ENCODE measurements at regions not wholly inside any gene's neighbourhood (a gene's known extent, or its start where the extent isn't known, plus 50 kb on each side); places are given as distances from the start of the nearest gene placed in this dataset.

DNA sequence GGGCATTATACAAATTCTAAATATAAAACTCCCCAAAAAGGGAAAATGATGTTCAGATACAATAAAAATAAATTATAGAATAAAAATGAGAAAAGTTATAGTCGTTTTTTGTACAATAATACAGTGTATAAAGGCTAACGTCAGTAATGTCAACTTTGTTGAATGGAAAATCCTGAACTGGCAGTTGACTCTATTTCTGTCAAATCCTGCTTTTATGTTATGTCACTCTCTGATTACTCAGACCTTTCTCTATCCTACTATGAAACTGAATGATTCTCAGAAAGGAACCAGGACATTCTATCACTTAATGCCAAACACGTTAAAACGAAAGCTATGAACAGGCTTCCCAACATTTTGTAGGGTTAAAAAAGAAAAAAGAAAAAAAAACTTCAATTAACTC is 636.4 kb downstream of the USP25 start:
- TF ChIP-seq POLR2AphosphoS5 (IDR thresholded peaks at IDR 0.05; ENCODE audit: low read depth, low read length) (no peak), TAF1 (IDR thresholded peaks at IDR 0.05; ENCODE audit: borderline replicate concordance, low read depth, low read length) (no peak), POLR2A (IDR thresholded peaks at IDR 0.05; ENCODE audit: low read depth, low read length) (no peak)
- DNase-seq (ENCODE audit: insufficient read length) (no peak), FAIRE-seq (no peak)

DNA sequence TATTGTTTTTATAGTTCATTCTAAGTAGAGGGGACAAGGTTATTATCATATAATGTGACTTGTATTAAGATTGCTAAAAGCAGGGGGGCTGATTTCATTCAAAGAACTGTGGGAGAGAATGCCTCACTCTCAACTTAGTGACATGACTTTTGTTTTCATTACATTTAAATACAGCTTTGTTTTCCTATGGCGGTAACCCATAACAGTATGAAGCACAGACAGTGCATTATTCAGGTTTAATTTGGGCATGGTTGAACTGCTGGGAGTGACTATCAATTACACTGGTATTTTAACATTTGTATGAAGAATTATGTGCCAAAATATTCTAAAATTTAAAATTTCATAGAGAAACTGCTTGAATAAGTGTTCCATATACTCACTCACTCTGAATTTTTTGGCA is 637.3 kb downstream of the USP25 start:
- DNase-seq (ENCODE audit: insufficient read length) (no peak), FAIRE-seq (no peak)
- TF ChIP-seq POLR2AphosphoS5 (IDR thresholded peaks at IDR 0.05; ENCODE audit: low read depth, low read length) = no peak
- no peak for TF ChIP-seq POLR2A (IDR thresholded peaks at IDR 0.05; ENCODE audit: low read depth, low read length)
- no peak for TF ChIP-seq TAF1 (IDR thresholded peaks at IDR 0.05; ENCODE audit: borderline replicate concordance, low read depth, low read length)

DNA sequence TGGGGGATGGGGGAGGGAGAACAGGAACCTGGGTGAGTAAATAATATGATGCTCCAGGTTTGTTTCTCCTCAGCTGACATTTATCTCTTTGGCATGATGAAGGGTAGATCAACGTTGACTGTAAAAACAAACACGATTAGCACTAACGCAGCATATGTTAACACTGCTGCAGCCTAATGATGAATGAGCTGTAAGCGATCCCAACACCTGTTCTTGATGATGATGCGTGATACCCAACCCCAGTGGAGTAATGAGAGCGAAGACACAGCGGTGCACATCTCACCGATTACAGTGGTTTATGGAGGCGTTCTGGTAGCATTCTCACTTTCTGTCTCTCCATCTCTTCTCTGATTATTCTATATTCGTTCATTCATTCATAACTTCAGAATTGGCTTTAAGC is 640.4 kb downstream of the USP25 start:
- TF ChIP-seq TAF1 (IDR thresholded peaks at IDR 0.05; ENCODE audit: borderline replicate concordance, low read depth, low read length) (no peak), POLR2AphosphoS5 (IDR thresholded peaks at IDR 0.05; ENCODE audit: low read depth, low read length) (no peak), POLR2A (IDR thresholded peaks at IDR 0.05; ENCODE audit: low read depth, low read length) (no peak)
- no peak for FAIRE-seq
- no peak for DNase-seq (ENCODE audit: insufficient read length)

DNA sequence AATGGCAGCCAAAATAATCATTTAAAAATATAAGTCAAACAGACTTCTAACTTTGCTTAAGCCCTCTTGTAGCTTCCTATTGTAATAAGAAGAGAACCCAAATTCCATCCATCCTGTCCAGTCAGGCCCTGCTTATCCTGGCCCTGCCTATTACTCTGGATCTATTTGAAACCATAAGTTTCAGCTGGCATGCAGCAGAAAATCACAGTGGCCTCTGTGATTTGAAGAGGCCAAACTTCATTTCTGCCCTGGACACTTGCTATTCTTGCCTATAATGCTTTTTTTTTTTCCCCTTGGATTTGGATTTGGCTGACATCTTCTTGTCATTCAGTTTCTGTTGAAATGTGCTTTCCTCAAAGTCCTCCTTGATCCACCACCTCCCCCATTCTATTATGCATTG is 642.8 kb downstream of the USP25 start:
- DNase-seq (ENCODE audit: insufficient read length) = no peak
- no peak for TF ChIP-seq TAF1 (IDR thresholded peaks at IDR 0.05; ENCODE audit: borderline replicate concordance, low read depth, low read length)
- no peak for TF ChIP-seq POLR2AphosphoS5 (IDR thresholded peaks at IDR 0.05; ENCODE audit: low read depth, low read length)
- TF ChIP-seq POLR2A (IDR thresholded peaks at IDR 0.05; ENCODE audit: low read depth, low read length) = no peak
- no peak for FAIRE-seq

DNA sequence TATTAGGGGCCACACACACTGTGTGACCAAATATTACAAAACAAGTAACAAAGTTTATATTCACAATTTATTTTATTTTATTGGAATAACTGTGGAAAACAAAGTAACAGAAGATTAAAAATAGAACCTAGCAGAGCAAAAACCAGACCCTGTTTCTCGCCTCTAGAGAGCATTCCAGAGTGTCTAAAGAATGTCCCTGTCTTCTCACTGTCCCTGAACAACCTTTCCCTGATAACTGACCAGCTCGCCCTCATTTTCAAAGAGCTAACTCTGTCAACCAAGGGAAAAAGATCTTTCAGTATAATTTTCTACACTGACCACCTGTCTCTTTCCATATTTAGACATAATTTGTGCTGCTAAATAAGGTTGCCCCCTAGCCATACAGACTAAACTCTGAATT is 646.9 kb downstream of the USP25 start:
- no peak for DNase-seq (ENCODE audit: insufficient read length)
- TF ChIP-seq TAF1 (IDR thresholded peaks at IDR 0.05; ENCODE audit: borderline replicate concordance, low read depth, low read length) (no peak), POLR2A (IDR thresholded peaks at IDR 0.05; ENCODE audit: low read depth, low read length) (no peak), POLR2AphosphoS5 (IDR thresholded peaks at IDR 0.05; ENCODE audit: low read depth, low read length) (no peak)
- FAIRE-seq = no peak

DNA sequence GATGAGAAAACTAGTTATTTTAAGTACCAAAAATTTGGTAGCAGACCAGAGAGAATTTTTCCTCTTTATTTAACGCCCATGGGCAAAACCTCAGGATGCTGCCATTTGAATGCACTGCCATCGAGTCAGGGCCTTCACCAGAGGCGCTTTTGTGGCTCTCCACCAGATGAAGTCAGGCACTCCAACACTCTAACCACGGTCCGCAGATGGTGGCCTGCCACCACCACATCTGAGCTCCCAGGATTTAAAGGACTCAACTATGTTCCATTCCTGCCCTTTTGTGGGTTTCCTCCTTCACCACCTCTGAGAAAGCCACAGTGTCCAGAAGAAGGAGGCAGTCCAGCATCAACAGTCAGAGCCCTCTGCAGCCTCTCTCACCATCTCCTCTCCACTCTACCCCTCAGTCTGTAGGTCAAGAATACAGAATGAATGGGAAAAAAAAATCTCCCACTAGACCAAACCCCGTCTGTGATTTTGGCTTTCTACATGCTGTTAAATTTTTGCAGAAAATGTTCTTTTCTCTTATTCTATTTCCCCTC is 647.4 kb downstream of the USP25 start:
- no peak for TF ChIP-seq POLR2AphosphoS5 (IDR thresholded peaks at IDR 0.05; ENCODE audit: low read depth, low read length)
- TF ChIP-seq TAF1 (IDR thresholded peaks at IDR 0.05; ENCODE audit: borderline replicate concordance, low read depth, low read length) = no peak
- DNase-seq (ENCODE audit: insufficient read length) = no peak
- no peak for FAIRE-seq

DNA sequence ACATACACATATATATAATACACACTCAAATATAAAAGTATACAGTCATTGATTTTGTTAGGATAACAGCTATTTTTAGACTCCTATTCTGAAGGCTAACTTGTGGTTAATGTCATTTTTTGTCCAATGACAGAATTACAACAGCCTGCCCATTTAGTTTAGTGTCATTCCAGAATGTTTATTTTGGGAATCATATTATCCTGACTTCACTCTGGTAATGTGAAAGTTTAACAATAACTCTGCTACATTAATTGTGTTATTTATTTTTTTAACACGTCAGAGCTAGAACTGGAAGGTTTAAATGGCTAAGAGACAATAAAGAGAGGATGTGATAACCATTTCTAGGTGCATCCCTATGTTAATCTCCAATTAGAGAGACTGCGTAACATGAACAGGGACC is 648.1 kb downstream of the USP25 start:
- no peak for DNase-seq (ENCODE audit: insufficient read length)
- TF ChIP-seq POLR2A (IDR thresholded peaks at IDR 0.05; ENCODE audit: low read depth, low read length) (no peak), POLR2AphosphoS5 (IDR thresholded peaks at IDR 0.05; ENCODE audit: low read depth, low read length) (no peak), TAF1 (IDR thresholded peaks at IDR 0.05; ENCODE audit: borderline replicate concordance, low read depth, low read length) (no peak)
- FAIRE-seq = no peak

DNA sequence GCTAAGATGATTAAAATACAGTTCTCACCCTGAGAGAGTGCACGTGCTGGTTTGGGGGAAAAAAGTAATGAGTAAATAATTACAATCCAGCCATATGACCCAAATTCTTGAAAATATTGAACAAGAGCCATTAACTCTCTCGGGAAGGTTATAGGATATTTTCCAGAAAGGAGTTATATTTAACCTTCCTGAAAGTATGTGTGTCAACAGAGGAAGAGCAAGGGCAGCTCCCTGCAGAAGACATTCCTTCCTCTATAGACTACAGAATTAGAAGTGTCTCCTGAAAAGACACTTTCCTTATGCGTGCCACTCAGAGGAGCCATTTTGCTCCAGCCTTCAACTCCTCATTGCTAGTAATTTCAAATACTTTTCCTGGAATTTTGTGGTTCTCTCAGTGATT is 648.7 kb downstream of the USP25 start:
- no peak for DNase-seq (ENCODE audit: insufficient read length)
- no peak for FAIRE-seq
- TF ChIP-seq POLR2A (IDR thresholded peaks at IDR 0.05; ENCODE audit: low read depth, low read length) (no peak), TAF1 (IDR thresholded peaks at IDR 0.05; ENCODE audit: borderline replicate concordance, low read depth, low read length) (no peak), POLR2AphosphoS5 (IDR thresholded peaks at IDR 0.05; ENCODE audit: low read depth, low read length) (no peak)

DNA sequence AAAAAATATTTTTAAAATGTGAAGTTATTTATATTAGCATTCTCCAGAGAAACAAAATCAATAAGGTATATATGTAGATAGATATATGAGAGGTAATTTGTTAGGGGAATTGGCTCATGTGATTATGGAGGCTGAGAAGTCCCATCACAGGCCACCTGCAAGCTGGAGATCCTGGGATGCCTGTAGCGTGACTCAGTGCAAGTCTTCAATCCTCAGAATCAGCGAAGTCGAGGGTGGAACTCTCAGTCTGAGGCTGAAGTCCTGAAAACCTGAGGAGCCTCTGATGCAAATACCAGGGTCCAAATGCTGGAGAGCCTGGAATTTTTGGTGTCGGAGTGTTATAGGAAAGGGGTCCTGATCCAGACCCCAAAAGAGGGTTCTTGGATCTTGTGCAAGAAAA is 658.5 kb downstream of the USP25 start:
- no peak for FAIRE-seq

DNA sequence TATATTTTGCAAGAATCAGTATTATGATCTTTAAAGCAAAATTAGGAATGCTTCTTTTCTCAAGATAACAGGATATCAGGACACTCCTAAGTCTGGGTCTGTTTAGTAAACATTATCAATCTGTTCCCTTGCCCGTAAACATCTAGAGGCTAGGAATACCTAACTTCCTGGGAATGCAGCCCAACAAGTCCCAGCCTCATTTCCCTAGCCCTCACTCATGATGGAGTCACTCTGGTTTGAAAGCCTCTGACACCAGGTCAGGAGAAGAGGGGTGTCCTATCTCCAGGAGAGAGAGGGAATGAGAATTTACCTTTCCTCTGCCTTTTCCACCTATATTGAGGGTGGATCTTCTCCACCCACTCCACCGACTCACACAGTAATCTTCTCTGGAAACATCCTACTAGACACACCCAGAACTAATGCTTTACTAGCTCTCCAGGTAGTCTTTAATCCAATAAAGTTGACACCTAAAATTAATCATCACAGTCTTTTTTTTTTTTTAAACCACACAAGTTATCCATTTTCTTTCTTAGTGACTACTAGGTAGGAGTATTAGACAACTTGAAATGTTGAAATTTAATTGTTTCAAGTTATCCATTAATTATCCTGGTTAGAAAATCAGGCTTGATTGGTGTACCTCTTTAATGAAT is 659.3 kb downstream of the USP25 start:
- TF ChIP-seq POLR2A (IDR thresholded peaks at IDR 0.05; ENCODE audit: low read depth, low read length) (no peak), TAF1 (IDR thresholded peaks at IDR 0.05; ENCODE audit: borderline replicate concordance, low read depth, low read length) (no peak), POLR2AphosphoS5 (IDR thresholded peaks at IDR 0.05; ENCODE audit: low read depth, low read length) (no peak)
- FAIRE-seq = no peak
- DNase-seq (ENCODE audit: insufficient read length) = no peak

More for the DNA sequence above, 658.5 kb downstream of the USP25 start:
- DNase-seq (ENCODE audit: insufficient read length) = no peak
- no peak for TF ChIP-seq TAF1 (IDR thresholded peaks at IDR 0.05; ENCODE audit: borderline replicate concordance, low read depth, low read length)
- no peak for TF ChIP-seq POLR2A (IDR thresholded peaks at IDR 0.05; ENCODE audit: low read depth, low read length)
- TF ChIP-seq POLR2AphosphoS5 (IDR thresholded peaks at IDR 0.05; ENCODE audit: low read depth, low read length) = no peak

DNA sequence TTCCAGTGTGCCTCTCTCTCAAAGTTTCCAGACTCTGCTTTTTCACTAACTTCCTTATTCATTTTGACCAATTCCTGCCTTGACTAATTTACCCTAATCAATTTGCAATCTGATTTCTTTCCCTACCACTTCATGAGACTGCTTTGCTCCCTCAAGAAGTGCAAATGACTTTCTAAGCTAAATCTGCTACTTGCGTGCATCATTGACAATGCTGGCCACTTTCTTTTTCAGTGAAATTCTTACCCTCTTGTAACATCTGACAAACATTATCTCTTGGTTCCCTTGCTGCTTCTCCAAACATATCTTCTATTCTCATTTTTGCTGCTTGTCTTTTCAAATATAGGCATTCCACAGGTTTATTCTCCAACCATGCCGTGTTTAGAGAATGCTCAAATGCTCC is 659.9 kb downstream of the USP25 start:
- no peak for FAIRE-seq
- TF ChIP-seq POLR2AphosphoS5 (IDR thresholded peaks at IDR 0.05; ENCODE audit: low read depth, low read length) (no peak), POLR2A (IDR thresholded peaks at IDR 0.05; ENCODE audit: low read depth, low read length) (no peak), TAF1 (IDR thresholded peaks at IDR 0.05; ENCODE audit: borderline replicate concordance, low read depth, low read length) (no peak)
- no peak for DNase-seq (ENCODE audit: insufficient read length)

DNA sequence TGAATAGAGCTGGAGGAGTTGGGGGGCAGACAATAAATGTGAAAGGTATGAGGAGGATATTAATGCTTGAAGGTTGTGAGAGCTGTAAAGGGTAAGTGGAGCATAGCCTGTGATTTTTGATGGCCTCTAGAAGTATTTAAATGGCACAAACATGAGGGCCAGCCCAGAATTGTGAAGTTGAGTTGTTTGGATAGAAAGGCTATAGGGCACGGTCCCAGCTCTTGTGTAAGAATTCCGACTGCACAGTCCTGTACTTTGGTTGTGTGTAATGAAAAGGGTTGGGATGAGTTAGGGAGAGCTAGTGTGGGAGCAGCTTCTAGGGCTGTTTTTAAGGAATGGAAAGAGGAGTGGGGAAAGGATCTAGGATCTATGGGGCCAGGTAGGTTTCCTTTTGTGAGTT is 665.5 kb downstream of the USP25 start:
- DNase-seq (ENCODE audit: insufficient read length) (no peak), FAIRE-seq (no peak)
- TF ChIP-seq POLR2AphosphoS5 (IDR thresholded peaks at IDR 0.05; ENCODE audit: low read depth, low read length) (no peak), TAF1 (IDR thresholded peaks at IDR 0.05; ENCODE audit: borderline replicate concordance, low read depth, low read length) (no peak), POLR2A (IDR thresholded peaks at IDR 0.05; ENCODE audit: low read depth, low read length) (no peak)

All from GM12892 (cell line).